Hepatic stellate cell (primary cell): ENCODE measurements at regions not wholly inside any gene's neighbourhood (a gene's known extent, or its start where the extent isn't known, plus 50 kb on each side); places are given as distances from the start of the nearest gene placed in this dataset.
"Not testable (repeated sequence)": the region's sequence is repeated elsewhere in the genome, so short reads cannot be mapped to it uniquely, and the experiment has no call there.

Experiments
- DNase-seq: peaks from one replicate; pipeline ENCODE4 v3.0.0; 2011; ENCODE audit warnings: low spot score

DNA sequence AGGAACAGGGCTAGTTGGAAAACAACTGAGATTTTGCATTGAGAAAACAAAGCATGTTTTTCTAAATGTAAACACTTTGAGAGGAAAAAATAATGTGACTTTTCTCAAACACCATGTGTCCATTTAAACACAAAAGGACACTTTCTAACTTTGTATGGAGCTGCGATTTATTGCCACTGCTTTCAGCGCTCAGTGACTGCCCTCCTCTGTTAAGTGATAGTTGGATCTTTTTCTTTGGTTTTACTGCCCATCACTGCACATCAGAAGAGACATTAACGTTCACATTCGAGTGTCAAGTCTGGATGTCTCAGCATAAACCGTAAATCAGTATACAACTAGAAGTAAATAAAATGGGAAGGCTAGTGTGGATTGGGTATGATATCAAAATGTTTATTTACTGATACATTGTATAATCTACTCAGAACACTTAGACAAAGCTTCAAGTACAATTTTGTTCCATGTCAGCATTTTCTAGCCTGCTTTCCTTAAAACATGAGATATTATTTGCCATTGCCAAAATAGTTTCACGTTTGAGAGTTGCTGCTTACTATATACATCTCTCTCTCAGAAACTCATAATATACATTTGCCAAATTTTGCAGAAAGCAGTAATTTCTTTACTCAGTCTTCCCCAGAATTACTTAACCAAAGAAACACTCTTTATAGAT lies 237.6 kb downstream of the IKZF2 start:
- no peak for DNase-seq

DNA sequence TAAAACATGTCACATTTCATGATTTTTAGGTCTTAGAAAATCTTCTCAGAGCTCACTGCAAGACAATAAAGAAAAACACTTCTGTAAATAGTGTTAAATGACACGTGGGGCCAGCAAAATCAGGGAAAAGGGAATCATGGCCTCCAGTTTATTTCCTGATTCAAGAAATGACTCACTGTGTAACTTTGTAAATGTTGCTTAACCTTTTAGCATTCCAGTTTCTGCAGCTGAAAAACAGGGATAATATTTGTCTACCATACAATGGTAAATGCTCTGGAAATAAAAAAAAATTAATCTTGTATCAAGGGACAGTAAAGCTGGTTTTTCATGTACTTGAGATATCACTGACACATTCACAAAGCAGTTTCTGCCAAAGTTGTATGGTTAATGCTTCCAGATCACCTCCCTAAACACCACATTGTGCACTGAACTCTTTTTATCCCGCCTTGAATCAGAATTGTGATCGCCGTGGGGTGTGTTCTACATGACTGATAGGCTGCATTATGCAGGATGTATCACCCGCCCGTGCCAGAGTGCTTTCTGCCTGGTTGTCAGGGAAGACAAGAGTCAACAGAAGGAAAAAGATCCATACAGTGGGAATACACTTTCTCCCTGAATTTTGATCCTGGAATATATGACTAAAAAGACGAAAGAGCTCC lies 238.8 kb downstream of the IKZF2 start:
- no peak for DNase-seq

DNA sequence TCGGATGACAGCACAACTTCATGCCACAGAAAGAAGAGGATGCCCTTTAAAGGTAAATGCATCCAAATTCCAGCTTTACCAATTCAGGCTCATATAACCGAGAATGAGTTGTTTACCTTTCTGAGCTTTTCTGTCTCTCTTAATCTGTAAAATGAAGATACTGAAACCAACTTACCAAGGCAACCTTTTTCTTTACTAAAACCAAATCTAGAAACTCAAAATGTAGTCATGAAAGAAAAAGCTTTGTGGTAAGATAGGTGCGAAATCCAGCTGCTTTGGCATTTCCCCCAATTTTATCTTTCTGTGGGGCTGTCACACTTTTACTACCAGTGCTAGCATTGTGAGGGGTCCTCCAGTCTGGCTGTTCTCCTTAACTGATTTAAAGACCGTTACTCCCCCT lies 240.4 kb downstream of the IKZF2 start:
- DNase-seq = no peak

DNA sequence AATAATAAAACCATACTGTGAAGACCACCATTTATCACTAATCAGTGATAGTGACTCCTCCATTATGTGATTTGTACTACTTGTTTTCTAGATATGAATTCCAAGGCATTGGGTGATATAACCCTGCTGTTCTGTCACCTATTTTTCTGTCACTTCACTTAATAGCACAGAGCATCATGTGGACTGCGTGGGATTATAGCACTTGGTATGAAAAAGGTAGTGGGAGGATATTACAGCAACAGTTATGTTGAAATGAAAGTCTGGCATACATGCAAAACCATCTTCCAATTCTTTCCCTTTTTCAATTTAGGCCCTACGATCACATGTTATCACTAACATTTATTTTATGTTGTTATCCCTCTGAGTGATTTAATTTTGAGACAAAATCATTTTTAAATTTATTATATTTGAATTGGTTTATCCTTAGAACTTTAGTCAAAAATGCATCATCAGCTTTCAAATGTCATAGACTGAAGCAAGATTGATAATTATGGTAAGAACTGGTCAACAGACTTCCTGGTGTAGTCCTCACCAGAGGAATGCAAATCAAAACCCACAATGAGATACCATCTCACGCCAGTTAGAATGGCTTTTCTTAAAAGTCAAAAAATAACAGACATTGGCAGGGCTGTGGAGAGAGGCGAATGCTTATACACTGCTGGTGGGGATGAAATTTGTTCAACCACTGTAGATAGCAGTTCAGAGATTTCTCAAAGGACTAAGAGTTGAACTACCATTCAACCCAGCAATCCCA lies 242.6 kb downstream of the IKZF2 start:
- DNase-seq = no peak

DNA sequence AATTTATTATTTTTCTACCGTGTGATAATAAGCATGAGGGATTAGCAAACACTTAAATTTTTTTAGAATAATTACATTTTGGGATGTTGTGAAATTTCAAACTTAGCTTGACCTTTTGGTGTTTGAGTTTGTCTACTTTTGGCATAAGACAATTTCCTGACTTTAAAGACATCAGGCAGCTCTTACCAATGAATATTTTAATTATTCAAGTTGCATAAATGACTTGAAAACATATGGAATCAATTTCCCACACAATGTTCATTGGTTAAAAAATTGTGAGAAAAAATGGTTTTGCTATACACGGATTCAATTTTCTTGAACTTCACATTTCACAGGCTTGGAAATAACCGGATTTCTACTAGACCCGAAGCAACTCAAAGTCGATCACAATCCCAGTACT lies 243.4 kb downstream of the IKZF2 start:
- DNase-seq = no peak

DNA sequence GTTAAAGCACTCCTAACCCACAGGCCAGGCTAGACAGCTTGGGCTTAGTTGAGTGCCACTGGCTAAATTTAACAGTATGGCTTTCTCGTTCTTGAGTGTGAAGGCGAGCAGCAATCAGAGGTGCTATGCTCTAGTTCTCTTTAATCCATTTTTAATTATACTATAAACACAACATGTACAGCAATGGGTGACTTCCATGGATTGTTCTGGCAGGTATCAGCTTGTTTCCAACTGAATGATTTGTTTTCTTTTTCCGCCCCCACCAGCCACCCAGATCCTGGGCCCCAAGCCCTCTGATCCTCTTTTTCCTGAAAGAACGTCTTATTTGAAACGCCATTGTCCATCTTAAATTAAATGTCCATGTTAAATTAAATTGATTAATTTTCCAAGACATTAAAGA lies 244.8 kb downstream of the IKZF2 start:
- DNase-seq = no peak

DNA sequence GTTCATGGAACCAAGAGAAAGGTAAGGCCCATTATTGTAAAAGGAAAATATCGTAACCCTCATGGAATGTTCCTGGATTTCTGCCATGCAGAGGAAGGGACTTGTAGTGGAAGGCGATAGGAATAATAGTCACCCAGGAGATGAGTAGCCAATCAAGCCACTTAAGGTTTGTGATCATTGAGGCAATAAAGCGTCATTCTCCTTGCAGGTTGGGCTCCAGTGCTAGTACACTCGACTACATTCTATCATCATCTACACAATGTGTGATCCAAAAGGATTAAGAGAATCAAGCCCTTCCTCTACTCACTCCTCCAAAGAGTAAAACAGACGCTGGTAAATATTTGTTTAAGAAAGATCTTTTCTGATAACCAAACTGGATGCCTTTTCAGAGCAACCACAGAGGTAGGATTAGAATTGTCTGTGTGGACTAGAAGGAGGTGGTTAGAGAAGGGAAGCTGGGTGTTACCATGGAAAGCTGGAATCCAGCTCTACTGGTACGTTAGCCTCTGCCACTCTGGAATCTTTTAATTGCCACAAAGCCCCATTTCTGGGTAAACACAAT lies 245.7 kb downstream of the IKZF2 start:
- no peak for DNase-seq

DNA sequence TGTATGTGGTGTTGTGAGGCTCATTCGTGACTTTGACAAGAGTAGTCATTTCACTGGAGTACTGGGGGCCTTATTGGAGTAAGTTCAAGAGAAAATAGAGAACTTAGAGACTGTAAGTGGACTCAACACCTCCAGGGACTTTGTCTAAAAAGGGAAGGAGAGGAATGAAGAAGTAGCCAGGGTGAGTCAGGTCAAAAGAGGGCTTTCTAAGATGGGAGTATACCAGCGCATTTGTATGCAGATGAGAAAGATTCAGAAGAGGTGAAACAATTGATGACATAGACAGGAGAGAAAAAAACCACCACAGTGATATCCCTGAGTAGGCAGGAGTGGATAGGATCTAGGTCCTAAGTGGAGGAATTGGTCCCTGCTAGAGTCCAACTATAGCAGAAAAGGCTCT lies 246.8 kb downstream of the IKZF2 start:
- no peak for DNase-seq

DNA sequence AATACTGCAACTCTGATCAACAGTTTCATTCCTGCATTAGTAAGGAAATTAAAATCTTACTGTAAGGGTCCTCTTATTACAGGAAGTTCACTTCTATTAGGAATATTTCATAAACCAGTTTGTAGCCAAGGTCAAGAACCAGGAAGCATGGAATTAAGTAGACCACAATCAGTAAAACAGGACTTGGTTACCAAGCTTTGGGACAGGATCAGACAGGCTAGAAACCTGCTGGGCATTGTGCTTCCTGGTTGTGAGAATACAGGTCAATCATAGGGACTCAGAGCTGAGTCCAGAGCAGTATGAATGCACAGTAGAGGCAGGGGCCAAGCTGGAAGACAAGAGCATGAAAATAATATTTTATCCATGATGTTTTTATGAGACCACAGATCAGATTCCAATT lies 248.0 kb downstream of the IKZF2 start:
- no peak for DNase-seq

DNA sequence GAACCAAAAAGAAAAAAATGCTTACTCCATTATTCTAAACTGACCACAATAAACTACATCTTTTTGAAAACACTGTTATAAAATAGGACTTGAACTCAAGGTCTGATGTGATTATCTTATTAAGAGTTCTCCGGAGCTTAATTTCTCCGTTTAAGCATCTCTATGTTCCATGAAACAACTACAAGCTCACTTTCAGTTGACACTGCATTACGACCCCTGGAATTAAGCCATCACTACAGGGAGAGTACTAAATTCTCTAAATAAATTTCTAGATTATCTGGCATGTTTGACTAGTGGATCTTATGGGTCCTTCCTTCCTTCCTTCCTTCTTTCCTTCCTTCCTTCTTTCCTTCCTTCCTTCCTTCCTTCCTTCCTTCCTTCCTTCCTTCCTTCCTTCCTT lies 249.0 kb downstream of the IKZF2 start:
- DNase-seq = no peak

DNA sequence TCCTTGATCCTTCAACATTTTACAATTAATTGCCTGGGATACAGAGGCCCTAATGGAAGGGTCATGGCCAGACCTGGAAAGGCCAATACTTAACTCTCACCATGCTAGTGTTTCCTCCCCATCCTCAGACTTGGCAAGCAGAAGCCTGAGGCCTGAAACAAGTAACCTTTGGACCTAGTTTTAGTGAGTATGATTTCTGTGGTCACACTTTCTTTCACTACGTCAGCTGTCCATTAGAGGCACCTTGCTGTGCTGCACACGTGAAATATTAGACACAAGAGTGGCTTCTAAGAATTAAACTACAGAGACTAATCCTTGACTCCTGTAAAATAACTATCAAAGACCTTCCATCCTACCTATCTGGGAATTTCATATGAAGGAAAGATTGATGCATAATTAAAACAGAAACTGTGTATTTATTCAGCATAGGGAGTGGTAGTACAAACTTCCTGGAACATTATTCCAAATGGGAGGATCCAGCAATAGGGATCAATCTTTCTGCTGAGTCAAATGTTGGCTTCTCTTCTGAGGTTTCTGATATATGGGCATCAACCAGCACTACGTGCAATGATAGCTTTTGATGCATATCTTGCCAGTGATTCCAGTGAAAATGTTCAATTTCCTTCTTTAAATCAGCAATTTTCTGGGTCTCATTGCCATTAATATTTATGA lies 249.7 kb downstream of the IKZF2 start:
- DNase-seq = no peak

DNA sequence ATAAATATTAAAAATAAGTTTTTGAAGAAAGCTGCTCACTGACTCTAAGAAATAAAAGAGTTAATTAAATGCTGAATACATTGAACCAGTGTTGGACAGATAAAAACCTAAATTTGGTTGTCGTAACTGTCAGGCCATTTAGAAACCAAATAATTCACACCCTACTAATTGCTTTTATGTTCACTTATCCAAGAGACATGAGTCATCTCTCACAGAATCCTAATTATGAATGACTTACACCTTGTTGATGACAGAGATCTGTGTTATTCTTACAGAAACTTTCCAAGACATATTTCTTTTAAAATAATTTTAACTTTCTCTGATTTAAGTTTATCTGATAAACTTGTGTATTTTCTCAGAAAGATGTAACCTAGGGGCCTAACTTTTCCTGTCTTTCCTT lies 250.7 kb downstream of the IKZF2 start:
- no peak for DNase-seq

DNA sequence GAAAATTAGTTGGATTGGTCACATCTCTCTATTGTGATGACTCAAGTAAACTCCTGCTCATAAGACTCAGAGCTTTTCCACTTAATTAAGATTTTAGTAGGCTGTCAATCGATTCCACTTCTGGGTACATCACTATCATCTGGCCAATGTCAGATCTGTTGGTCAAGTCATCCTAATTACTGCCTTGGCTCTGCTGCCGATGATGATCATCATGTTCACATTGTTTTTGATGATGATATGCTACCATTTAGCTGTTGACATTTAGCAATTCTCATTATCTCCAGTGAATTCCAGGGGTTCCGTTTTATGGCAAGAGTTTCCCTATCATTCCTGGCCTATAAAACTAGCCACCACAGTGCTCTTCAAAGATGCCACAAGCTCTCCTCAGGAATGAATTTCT lies 253.4 kb downstream of the IKZF2 start:
- DNase-seq = no peak

DNA sequence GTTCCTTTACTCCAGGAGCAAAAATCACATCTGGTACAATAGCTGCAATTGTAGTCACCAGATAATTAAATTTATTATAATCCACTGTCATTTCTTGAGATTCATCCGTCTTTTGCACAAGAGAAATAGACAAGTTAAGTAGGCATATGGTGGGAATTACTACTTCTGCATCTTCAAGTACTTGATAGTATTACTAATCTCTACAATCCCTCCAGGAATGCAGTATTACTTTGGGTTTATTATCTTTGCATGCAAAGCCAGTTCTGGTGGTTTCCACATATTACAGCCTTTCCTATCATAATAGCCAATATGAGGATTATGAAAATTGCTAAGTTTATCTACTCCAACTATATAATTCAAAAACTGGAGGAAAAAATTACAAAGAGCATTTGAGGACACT lies 254.1 kb downstream of the IKZF2 start:
- no peak for DNase-seq

DNA sequence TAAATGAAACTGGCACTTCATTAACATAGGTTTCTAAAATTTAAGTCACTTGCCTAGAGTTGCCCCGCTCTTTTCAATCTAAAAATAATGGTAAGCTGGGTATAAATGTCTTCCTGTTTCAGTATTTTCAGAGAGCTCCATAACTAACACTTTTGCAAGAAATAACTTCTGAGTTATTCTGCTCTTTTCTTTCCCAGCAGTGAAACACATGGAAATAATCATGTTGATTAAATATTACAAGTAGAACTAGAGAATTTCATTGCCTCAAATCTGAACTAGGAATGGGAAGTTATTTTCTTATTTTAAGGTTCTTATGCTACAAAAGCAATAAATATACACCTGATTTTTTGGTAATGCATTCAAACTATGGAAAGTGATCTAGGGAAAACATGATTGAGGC lies 257.4 kb downstream of the IKZF2 start:
- DNase-seq = no peak

DNA sequence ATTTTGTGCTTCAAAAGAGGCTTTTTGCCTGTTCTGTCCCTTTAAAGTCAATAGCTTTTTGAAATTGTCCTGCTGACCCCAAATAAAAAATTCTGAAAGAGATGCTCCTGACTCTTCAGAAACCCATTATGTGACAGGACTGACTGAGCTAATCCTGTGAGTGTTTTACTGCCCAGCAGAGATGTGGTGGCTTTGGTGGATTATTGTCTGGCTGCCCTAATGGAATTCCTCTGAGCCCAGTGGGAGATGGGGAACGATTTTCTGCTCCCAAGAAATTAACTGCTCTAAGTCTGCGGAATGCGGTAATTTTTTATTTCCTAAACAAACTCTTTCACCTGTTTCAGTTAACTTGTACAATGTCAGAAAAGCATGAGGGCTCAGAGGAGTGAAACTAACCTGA lies 258.2 kb downstream of the IKZF2 start:
- no peak for DNase-seq

DNA sequence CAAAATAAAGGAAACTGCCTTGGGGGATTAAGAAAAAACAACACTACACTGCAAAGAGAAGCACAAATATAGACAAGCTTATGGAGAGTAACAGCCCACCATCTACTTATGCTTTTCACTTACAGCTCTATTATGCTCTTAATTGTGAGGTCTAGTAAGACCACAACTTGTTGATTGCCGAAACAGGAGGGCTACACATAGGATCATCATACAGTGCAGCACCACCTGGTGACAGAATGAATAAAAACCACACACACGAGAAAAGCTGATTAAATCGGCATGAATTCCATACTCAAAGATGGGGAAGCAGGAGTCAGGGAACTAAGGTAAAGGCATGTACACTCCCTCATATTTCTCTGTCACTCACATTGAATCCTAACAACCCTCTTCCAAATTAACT lies 259.2 kb downstream of the IKZF2 start:
- DNase-seq = no peak

DNA sequence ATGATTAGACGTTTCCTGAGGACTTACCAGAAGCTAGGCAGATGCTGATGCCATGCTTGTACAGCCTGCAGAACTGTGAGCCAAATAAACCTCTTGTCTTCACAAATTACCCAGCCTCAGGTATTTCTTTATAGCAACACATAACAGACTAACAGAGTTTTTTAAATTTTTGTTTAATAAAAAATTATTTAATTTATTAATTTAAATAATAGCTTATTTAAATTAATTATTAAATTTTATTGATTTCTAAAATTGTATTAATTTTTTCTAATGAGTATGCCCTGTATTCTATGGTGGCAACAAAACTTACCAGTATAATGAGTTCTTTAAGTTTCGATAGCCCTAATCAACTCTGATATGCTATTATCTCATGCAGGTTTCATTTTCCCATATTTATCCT lies 259.8 kb downstream of the IKZF2 start:
- no peak for DNase-seq

DNA sequence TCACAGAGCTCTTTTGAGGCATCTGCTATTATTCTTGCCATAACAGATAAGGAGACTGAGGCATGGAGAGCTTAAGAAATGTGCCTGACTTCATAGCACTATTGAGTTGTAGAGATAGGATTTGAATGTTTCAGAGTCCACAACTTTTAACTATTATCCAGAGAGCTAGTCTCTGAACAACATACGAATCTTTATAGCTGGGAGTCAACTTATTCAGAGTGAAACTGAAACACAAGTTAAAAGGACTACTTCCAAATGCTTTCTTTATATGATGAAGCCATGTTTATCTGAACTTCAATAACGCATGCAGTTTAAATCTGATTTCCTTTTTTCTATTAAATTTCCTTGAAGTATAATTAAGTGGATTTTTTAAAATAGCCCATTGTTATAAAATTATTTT lies 268.8 kb downstream of the IKZF2 start:
- DNase-seq = no peak

DNA sequence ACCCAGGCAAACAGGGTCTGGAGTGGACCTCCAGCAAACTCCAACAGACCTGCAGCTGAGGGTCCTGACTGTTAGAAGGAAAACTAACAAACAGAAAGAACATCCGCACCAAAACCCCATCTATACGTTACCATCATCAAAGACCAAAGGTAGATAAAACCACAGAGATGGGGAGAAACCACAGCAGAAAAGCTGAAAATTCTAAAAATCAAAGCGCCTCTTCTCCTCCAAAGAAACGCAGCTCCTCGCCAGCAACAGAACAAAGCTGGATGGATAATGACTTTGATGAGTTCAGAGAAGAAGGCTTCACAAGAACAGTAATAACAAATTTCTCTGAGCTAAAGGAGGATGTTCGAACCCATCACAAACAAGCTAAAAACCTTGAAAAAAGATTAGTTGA lies 274.9 kb downstream of the IKZF2 start:
- DNase-seq = not testable (repeated sequence)

DNA sequence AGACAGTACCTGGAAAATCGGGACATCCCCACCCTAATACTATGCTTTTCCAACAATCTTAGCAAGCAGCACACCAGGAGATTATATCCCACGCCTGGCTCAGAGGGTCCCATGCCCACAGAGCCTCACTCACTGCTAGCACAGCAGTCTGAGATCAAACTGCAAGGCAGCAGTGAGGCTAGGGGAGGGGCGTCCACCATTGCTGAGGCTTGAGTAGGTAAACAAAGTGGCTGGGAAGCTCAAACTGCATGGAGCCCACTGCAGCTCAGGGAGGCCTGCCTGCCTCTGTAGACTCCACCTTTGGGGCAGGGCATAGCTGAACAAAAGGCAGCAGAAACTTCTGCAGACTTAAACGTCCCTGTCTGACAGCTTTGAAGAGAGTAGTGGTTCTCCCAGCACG lies 275.5 kb downstream of the IKZF2 start:
- not testable (repeated sequence) for DNase-seq

DNA sequence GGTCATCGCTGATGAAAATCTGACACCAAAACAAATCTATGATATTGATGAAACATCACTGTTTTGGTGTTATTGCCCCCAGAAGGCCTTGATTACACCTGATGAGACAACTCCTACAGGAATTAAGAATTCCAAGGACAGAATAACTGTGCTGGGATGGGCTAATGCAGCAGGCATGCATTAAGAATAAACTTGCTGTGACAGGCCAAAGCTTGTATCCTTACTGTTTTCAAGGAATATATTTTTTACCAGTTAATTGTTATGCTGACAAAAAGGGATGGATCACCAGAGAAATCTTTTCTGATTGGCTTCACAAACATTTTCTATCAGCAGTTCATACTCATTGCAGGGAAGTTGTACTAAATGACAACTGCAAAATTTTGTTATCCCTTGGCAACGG lies 278.2 kb downstream of the IKZF2 start:
- DNase-seq = no peak

DNA sequence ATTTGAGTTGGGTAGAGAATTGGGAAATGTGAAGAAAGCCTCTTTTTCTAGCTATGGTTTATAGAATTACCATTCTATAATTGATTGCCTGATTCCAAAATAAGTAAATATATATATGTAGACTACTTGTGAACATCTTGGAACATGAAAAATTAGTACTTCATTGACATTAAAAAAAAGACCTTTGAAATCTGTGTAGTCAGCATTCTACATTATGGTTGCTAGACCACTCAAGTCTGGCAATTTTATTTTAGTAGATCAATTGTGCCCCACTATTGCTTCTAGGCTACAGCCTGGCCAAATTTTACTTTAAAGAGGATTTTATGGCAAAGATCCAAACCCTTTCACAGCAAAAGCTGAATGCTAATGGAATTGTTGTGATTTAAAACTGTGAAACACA lies 279.8 kb downstream of the IKZF2 start:
- no peak for DNase-seq
